ENCODE measurements at regions not wholly inside any gene's neighbourhood (a gene's known extent, or its start where the extent isn't known, plus 50 kb on each side); places are given as distances from the start of the nearest gene placed in this dataset.

GRCh38 chr7:96546426-96546825, 163.2 kb downstream of the SEM1 start:
- no peak for DNase-seq

DNA sequence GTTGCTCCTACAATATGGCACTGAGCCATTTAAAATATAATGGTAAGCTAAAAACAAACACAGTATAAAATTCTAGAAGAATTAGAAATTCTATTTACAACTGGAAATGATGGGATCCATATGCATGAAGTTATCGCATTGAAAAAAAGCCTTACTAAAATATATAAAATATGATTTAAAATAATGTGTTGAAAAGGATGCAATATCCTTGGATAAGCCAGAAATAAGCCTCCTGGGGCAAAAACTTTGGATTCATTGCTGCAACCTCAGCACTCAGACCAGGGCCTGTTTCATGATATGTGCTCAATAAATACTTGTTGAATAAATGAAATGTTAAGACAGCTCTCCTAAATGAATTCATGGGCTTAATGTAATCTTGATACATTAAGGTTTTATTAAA, 170.2 kb downstream of the SEM1 start:
- Histone ChIP-seq H3K36me3 (replicated peaks in 1 of 2) (no peaks in the 10 kb centered on the region), H3K27ac (no peak overlapping the region), H3K27me3 (no peaks in the 10 kb centered on the region), H3K4me1 (replicated peaks in 1 of 2) (no peaks in the 10 kb centered on the region), H3K9me3 (replicated peaks in 1 of 3) (no peaks in the 10 kb centered on the region), H3K4me3 (no peak overlapping the region)
- WGBS, 4 donors: 87 to 96% (median 93%) methylated on average over 1 of the region's 1 CpG
- TF ChIP-seq, protein P1, sequence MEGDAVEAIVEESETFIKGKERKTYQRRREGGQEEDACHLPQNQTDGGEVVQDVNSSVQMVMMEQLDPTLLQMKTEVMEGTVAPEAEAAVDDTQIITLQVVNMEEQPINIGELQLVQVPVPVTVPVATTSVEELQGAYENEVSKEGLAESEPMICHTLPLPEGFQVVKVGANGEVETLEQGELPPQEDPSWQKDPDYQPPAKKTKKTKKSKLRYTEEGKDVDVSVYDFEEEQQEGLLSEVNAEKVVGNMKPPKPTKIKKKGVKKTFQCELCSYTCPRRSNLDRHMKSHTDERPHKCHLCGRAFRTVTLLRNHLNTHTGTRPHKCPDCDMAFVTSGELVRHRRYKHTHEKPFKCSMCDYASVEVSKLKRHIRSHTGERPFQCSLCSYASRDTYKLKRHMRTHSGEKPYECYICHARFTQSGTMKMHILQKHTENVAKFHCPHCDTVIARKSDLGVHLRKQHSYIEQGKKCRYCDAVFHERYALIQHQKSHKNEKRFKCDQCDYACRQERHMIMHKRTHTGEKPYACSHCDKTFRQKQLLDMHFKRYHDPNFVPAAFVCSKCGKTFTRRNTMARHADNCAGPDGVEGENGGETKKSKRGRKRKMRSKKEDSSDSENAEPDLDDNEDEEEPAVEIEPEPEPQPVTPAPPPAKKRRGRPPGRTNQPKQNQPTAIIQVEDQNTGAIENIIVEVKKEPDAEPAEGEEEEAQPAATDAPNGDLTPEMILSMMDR (IDR thresholded peaks at IDR 0.05): no peak
- no peak for TF ChIP-seq POLR2A (IDR thresholded peaks at IDR 0.05)
- intact Hi-C loops (cut with DNase I): no loop called here
- DNase-seq: no peak

More at GRCh38 chr7:96546426-96546825, 163.2 kb downstream of the SEM1 start:
- no peaks in the 10 kb centered on the region for H3K4me1 ChIP-seq (replicated peaks in 1 of 2)
- no peak overlapping the region for H3K27ac ChIP-seq
- no peak overlapping the region for H3K4me3 ChIP-seq
- TF ChIP-seq, protein P1 (IDR thresholded peaks at IDR 0.05): no peak
- no peak for TF ChIP-seq POLR2A (IDR thresholded peaks at IDR 0.05)
- H3K36me3 ChIP-seq (replicated peaks in 1 of 2): no peaks in the 10 kb centered on the region
- no peaks in the 10 kb centered on the region for H3K9me3 ChIP-seq (replicated peaks in 1 of 3)
- 87 to 95% (median 90%) methylated on average over 2 of the region's 2 CpGs for WGBS, 4 donors
- intact Hi-C loops (cut with DNase I): no loop called here
- no peaks in the 10 kb centered on the region for H3K27me3 ChIP-seq

DNA sequence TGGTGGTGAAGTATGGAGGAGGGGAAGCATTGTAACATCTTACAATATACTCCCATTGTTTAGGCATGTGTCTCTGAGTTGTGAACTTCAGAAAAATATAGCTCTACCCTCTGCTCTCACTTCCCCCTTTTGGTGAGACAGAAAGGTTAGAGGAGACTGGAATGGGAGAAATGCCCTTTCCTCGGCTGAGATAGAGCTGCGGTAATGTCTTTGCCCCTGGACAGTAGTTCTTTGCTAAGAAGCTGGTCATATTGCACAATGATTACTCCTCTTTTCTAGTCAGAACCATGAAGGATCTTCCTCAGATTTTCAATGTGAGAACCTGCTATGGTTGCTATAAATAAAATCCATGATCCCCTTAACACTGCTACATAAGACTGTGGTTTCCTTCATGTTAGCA, 171.0 kb downstream of the SEM1 start:
- WGBS, 4 donors: 37 to 68% (median 43%) methylated on average over 2 of the region's 2 CpGs
- no peak for DNase-seq
- H3K27ac ChIP-seq: no peak overlapping the region
- H3K27me3 ChIP-seq: no peaks in the 10 kb centered on the region
- TF ChIP-seq POLR2A (IDR thresholded peaks at IDR 0.05): no peak
- TF ChIP-seq, protein P1 (IDR thresholded peaks at IDR 0.05): no peak
- no peaks in the 10 kb centered on the region for H3K4me1 ChIP-seq (replicated peaks in 1 of 2)
- H3K9me3 ChIP-seq (replicated peaks in 1 of 3): no peaks in the 10 kb centered on the region
- intact Hi-C loops (cut with DNase I): no loop called here
- H3K36me3 ChIP-seq (replicated peaks in 1 of 2): no peaks in the 10 kb centered on the region
- H3K4me3 ChIP-seq: no peak overlapping the region

DNA sequence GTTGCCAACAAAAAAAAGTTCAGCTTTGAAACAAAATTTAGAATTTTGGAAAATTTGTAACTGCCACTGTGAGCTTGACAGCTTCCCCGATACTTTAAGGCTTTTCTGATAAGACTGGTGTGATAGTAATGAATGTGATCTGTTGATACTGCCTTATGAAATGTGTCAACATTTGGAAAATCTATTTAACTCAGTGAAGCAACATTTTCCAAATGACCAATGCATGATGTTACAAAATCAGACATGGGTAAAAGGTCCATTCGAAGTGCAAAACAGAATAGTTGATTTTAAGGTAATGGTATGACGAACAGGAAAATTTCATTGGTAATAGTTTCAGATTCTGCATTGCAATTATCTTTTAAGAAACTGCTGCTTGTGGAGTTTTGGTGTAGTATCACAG, 175.4 kb downstream of the SEM1 start:
- no peak for DNase-seq
- no peaks in the 10 kb centered on the region for H3K9me3 ChIP-seq (replicated peaks in 1 of 3)
- no peaks in the 10 kb centered on the region for H3K36me3 ChIP-seq (replicated peaks in 1 of 2)
- H3K4me3 ChIP-seq: no peak overlapping the region
- no peaks in the 10 kb centered on the region for H3K27me3 ChIP-seq
- TF ChIP-seq, protein P1 (IDR thresholded peaks at IDR 0.05): no peak
- TF ChIP-seq POLR2A (IDR thresholded peaks at IDR 0.05): no peak
- no peak overlapping the region for H3K27ac ChIP-seq
- 47 to 58% (median 51%) methylated on average over 3 of the region's 3 CpGs for WGBS, 4 donors
- H3K4me1 ChIP-seq (replicated peaks in 1 of 2): no peaks in the 10 kb centered on the region
- intact Hi-C loops (cut with DNase I): no loop called here
